PC-3 (cell line): ENCODE measurements at regions not wholly inside any gene's neighbourhood (a gene's known extent, or its start where the extent isn't known, plus 50 kb on each side); places are given as distances from the start of the nearest gene placed in this dataset.

ENCODE experiments used
- ATAC-seq: fragments of 200-7000 bp; cut with Tn5 transposase; 2 replicates; pipeline ENCODE4 v1.9.1; 2020; ENCODE audit warnings: mild to moderate bottlenecking, moderate library complexity
- BruUV-seq: library from RNA; stranded (reverse); fragments of 400-500 nt; replicated peaks from 2 replicates; lab custom pipeline; 2021; lab: Mats Ljungman, UMichigan
- CTCF ChIA-PET: fragments of 300-600 bp; sonication (Branson Sonifier 250); formaldehyde crosslinking; loops from one replicate; lab custom pipeline; 2022; ENCODE audit warnings: antibody characterized with exemption; lab: Charles Lee
- POLR2A ChIA-PET: fragments of 300-600 bp; sonication (Branson Sonifier 250); formaldehyde crosslinking; loops from one replicate; lab custom pipeline; 2022; ENCODE audit warnings: antibody characterized with exemption; ENCODE audit not compliant: unreplicated experiment; lab: Charles Lee
- DNase-seq: peaks from one replicate; pipeline ENCODE4 v3.0.0-alpha.2; 2015
- H2AFZ ChIP-seq: fragments of 300-600 bp; sonication (generic); 2 replicates; pipeline ENCODE4 v1.6.0; 2016; ENCODE audit warnings: antibody characterized with exemption, low read length
- H3F3A ChIP-seq: fragments of 300-600 bp; sonication (generic); one replicate; pipeline ENCODE4 v1.6.0; 2017; ENCODE audit warnings: antibody characterized with exemption, low read length, control low read depth, mild to moderate bottlenecking; ENCODE audit not compliant: unreplicated experiment
- H3K27ac ChIP-seq: fragments of 300-600 bp; sonication (generic); 2 replicates; pipeline ENCODE4 v1.5.1; 2016; ENCODE audit warnings: mild to moderate bottlenecking, low read length
- H3K27me3 ChIP-seq: fragments of 300-600 bp; sonication (generic); 2 replicates; pipeline ENCODE4 v1.6.1; 2016; ENCODE audit warnings: low read length, mixed read lengths
- H3K36me3 ChIP-seq: fragments of 300-600 bp; sonication (generic); 2 replicates; pipeline ENCODE4 v1.6.1; 2016; ENCODE audit warnings: low read depth, mixed run types, low read length, mixed read lengths
- H3K4me1 ChIP-seq: fragments of 300-600 bp; sonication (generic); 2 replicates; pipeline ENCODE4 v1.5.1; 2016; ENCODE audit warnings: low read length; ENCODE audit not compliant: insufficient read depth
- H3K4me2 ChIP-seq: fragments of 300-600 bp; sonication (generic); 2 replicates; pipeline ENCODE4 v1.6.0; 2016; ENCODE audit warnings: low read length
- H3K4me3 ChIP-seq: fragments of 300-600 bp; sonication (generic); 2 replicates; pipeline ENCODE4 v1.5.1; 2016; ENCODE audit warnings: mild to moderate bottlenecking, low read length, mixed read lengths
- H3K79me2 ChIP-seq: fragments of 300-600 bp; sonication (generic); 2 replicates; pipeline ENCODE4 v1.6.1; 2017; ENCODE audit warnings: low read length, mixed read lengths
- H3K9ac ChIP-seq: fragments of 300-600 bp; sonication (generic); 2 replicates; pipeline ENCODE4 v1.6.0; 2016; ENCODE audit warnings: mild to moderate bottlenecking, low read length
- H3K9me2 ChIP-seq: fragments of 300-600 bp; sonication (generic); replicated peaks from 2 replicates; pipeline ENCODE4 v1.6.1; 2016; ENCODE audit warnings: mixed run types, low read length, mixed read lengths
- H3K9me3 ChIP-seq: fragments of 300-600 bp; sonication (generic); 2 replicates; pipeline ENCODE4 v1.6.1; 2016; ENCODE audit warnings: low read length, mixed read lengths
- H4K20me1 ChIP-seq: fragments of 300-600 bp; sonication (generic); 2 replicates; pipeline ENCODE4 v1.6.1; 2016; ENCODE audit warnings: low read length, mixed read lengths
- EZH2 ChIP-seq: fragments of 300-600 bp; sonication (generic); IDR thresholded peaks from one replicate; pipeline ENCODE4 v1.6.1; 2017; ENCODE audit warnings: antibody characterized with exemption, mild to moderate bottlenecking, low read length; ENCODE audit not compliant: unreplicated experiment
- EZH2phosphoT487 ChIP-seq: fragments of 300-600 bp; sonication (generic); IDR thresholded peaks from 2 replicates; pipeline ENCODE4 v1.6.1; 2018; ENCODE audit warnings: mild to moderate bottlenecking, antibody characterized with exemption, low read length, borderline replicate concordance
- intact Hi-C: fragments of 100-400 bp; cut with micrococcal nuclease; formaldehyde crosslinking; loops from 2 replicates; pipeline ENCODE4 v1.9.0; 2023
- TF ChIP-seq, protein P1 (sequence below): fragments of 300-600 bp; sonication (generic); conservative IDR thresholded peaks from 2 replicates; pipeline ENCODE4 v1.5.1; 2017; ENCODE audit warnings: antibody characterized with exemption, low read depth, mild to moderate bottlenecking, low read length

DNA sequence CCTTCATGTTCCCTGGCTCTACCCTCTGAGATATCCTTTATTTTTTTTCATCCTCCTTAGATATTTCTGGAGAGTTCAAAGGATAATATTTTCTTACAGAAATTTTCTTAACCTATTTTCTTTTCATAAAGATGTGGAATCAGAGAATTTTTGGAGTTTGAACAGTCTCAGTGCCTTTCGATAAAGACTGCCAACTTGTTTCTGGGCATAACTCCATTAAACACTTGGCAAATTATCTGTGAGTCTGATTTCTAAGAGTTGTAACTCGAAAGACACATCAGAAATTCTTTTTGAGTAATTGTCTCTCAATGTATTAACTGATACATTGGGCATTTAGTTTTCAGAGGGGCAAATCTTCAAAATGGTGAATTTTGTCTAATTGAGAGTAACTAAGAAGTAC, 1255.6 kb downstream of the NCAM2 start:
- Histone ChIP-seq H4K20me1 (no peaks in the 10 kb centered on the region), H3K4me1 (no peaks in the 10 kb centered on the region), H3K27ac (no peak overlapping the region), H3K4me2 (no peak overlapping the region), H3K27me3 (no peaks in the 10 kb centered on the region), H3F3A (no peaks in the 10 kb centered on the region), H3K4me3 (no peak overlapping the region), H3K9ac (no peak overlapping the region), H2AFZ (no peak overlapping the region), H3K36me3 (no peaks in the 10 kb centered on the region), H3K79me2 (no peaks in the 10 kb centered on the region), H3K9me2 (no peaks in the 10 kb centered on the region), H3K9me3 (no peaks in the 10 kb centered on the region)
- intact Hi-C loops, result no loop called here
- no peak for DNase-seq
- ChIA-PET CTCF (no interaction called here), POLR2A (no interaction called here)
- no TSS peak for BruUV-seq
- no peak for ATAC-seq
- TF ChIP-seq, protein P1, sequence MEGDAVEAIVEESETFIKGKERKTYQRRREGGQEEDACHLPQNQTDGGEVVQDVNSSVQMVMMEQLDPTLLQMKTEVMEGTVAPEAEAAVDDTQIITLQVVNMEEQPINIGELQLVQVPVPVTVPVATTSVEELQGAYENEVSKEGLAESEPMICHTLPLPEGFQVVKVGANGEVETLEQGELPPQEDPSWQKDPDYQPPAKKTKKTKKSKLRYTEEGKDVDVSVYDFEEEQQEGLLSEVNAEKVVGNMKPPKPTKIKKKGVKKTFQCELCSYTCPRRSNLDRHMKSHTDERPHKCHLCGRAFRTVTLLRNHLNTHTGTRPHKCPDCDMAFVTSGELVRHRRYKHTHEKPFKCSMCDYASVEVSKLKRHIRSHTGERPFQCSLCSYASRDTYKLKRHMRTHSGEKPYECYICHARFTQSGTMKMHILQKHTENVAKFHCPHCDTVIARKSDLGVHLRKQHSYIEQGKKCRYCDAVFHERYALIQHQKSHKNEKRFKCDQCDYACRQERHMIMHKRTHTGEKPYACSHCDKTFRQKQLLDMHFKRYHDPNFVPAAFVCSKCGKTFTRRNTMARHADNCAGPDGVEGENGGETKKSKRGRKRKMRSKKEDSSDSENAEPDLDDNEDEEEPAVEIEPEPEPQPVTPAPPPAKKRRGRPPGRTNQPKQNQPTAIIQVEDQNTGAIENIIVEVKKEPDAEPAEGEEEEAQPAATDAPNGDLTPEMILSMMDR, result no peak
- TF ChIP-seq EZH2, result no peak
- no peak for TF ChIP-seq EZH2phosphoT487

DNA sequence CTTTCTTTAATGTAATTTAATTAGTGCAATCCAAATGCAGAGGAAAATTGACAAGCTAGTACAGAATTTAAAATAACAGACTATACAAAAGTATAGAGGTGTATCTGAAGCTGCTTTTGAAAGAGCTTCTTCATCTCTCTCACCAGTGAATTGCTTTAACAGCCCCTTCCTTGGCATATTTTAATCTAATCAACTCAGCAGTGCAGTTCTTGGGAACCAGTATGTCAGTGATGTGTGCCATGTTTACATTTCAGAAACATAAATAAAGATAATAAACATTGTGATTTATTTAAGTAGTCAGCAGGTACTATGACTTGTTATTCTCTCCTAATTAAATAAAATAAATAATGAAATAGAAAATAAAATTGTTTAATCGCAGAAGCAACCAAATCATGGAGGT, 1260.6 kb downstream of the NCAM2 start:
- POLR2A ChIA-PET, result no interaction called here
- DNase-seq, result no peak

GRCh38 chr21:22260274-22260673, 1262.1 kb downstream of the NCAM2 start:
- CTCF ChIA-PET, result no interaction called here
- no TSS peak for BruUV-seq

More for the DNA sequence above, 1260.6 kb downstream of the NCAM2 start:
- H3F3A ChIP-seq, result no peaks in the 10 kb centered on the region
- no peaks in the 10 kb centered on the region for H3K4me1 ChIP-seq
- no peak for ATAC-seq
- CTCF ChIA-PET, result no interaction called here
- H3K9me3 ChIP-seq, result no peaks in the 10 kb centered on the region
- no peak overlapping the region for H3K4me2 ChIP-seq
- H4K20me1 ChIP-seq, result no peaks in the 10 kb centered on the region
- TF ChIP-seq EZH2, result no peak
- no peak for TF ChIP-seq EZH2phosphoT487
- TF ChIP-seq, protein P1, result no peak
- H3K36me3 ChIP-seq, result no peaks in the 10 kb centered on the region
- H3K4me3 ChIP-seq, result no peak overlapping the region
- no peak overlapping the region for H3K9ac ChIP-seq
- H3K79me2 ChIP-seq, result no peaks in the 10 kb centered on the region
- H3K27me3 ChIP-seq, result no peaks in the 10 kb centered on the region
- no peaks in the 10 kb centered on the region for H3K9me2 ChIP-seq
- BruUV-seq, result no TSS peak
- intact Hi-C loops, result no loop called here
- no peak overlapping the region for H3K27ac ChIP-seq
- H2AFZ ChIP-seq, result no peak overlapping the region

More at GRCh38 chr21:22260274-22260673, 1262.1 kb downstream of the NCAM2 start:
- H3K9ac ChIP-seq, result no peak overlapping the region
- DNase-seq, result no peak
- H3K79me2 ChIP-seq, result no peaks in the 10 kb centered on the region
- H4K20me1 ChIP-seq, result no peaks in the 10 kb centered on the region
- TF ChIP-seq EZH2, result no peak
- TF ChIP-seq, protein P1, result no peak
- no peak for TF ChIP-seq EZH2phosphoT487
- H2AFZ ChIP-seq, result no peak overlapping the region
- no peaks in the 10 kb centered on the region for H3K36me3 ChIP-seq
- intact Hi-C loops, result no loop called here
- no peaks in the 10 kb centered on the region for H3K9me3 ChIP-seq
- no peak overlapping the region for H3K4me3 ChIP-seq
- POLR2A ChIA-PET, result no interaction called here
- no peaks in the 10 kb centered on the region for H3K27me3 ChIP-seq
- no peaks in the 10 kb centered on the region for H3K9me2 ChIP-seq
- H3K4me1 ChIP-seq, result no peaks in the 10 kb centered on the region
- H3K4me2 ChIP-seq, result no peak overlapping the region
- no peak overlapping the region for H3K27ac ChIP-seq
- no peaks in the 10 kb centered on the region for H3F3A ChIP-seq
- no peak for ATAC-seq
